ENCODE measurements at regions not wholly inside any gene's neighbourhood (a gene's known extent, or its start where the extent isn't known, plus 50 kb on each side); places are given as distances from the start of the nearest gene placed in this dataset.

DNA sequence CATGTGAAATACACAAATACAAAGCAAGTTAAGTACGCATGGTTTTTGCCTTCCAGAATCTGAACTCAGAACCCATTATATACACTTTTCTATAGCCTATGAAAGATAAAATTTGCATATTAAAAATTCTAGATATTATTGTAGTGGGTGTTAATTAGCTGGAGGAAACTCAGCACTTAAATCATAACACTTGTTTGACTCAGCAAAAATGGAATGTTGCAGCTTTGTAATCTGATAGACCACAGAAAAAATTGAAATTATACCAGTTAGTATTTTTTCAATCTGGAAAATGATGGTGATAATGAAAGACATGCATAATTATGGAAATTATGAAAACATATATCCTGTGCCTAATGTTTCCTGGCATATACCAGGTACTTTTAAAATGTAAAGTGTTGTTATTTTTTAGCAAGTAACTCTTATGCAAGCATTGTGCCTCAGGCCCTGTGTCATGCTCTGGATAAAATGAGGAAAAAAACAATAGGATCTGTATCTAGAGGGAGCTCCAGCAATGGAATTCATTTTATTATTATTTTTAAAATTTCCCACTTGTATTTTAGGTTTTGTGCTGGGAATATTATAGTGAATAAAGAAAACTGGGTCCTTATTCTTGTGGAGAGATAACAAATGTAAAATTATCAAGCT lies 490.4 kb upstream of the SEMA3A start:
- no peak for DNase-seq (ENCODE audit: low read depth in 2 of 2)

- DNase-seq (ENCODE audit: low read depth in 2 of 2) = no peak
Measured at GRCh38 chr7:84682543-84682942, 488.0 kb upstream of the SEMA3A start.

GRCh38 chr7:84678841-84679240 lies 484.3 kb upstream of the SEMA3A start:
- DNase-seq (ENCODE audit: low read depth in 2 of 2) = no peak

DNA sequence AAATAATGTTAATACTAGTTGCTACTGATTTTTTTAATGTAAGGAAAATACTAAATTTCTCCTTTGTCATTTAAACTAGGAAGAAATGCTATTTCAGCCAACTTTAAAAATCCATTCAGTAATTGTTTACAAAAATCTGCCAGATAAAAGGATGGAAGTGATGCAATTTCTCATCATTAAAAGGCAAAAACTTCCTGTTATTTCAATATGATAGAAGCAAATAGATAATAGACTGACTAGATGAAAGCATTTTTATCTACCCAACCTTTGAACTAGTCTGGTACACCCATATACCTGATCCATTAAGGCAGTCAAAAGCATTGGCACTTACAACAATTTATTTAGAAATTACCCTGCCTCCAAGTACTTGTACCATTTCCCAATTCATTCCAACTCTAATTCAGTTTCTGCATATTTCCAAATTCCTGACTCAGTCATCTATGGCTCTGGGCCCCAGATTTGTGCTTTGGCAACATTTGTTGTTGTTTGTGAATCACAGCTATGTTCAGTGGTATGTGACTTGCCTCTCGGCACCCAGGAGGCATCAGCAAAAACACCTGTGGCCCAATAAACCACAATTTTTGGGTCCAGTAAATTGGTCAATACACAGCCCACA lies 482.6 kb upstream of the SEMA3A start:
- DNase-seq (ENCODE audit: low read depth in 2 of 2) = no peak

- peak; percentile 83 to 88 for DNase-seq (ENCODE audit: low read depth in 2 of 2)
Measured at GRCh38 chr7:84675633-84676034, 481.0 kb upstream of the SEMA3A start.

- DNase-seq (ENCODE audit: low read depth in 2 of 2) = peak; percentile 60 to 81
Measured at GRCh38 chr7:84674236-84674913, 479.8 kb upstream of the SEMA3A start.

DNA sequence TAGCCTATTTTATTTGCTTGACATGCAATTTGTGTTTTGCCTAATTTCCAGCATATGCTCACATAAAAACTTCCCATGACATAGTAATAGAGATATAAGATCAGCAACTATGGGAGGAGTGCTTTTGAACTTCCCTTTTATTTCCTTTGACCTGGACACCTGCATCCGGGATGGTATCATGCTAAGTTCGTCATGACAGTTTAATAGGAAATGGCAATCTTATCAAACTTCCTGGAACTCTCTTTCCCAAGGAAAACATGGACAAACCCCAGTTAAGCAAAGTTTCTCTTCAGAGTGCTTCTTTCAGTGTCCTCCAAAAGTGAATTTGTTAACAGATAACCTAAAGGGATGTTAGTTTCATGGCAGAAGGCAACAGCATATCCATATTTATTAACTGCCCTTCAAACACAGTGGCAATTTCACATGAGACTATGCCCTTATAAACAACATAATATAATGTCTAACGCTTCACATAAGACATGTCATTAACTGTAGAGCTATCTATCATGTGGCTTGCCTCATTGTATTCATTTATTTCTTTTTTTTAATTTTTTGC lies 474.7 kb upstream of the SEMA3A start:
- DNase-seq (ENCODE audit: low read depth in 2 of 2) = peak; percentile 89 to 95

GRCh38 chr7:84668116-84668515 lies 473.5 kb upstream of the SEMA3A start:
- no peak for DNase-seq (ENCODE audit: low read depth in 2 of 2)

DNA sequence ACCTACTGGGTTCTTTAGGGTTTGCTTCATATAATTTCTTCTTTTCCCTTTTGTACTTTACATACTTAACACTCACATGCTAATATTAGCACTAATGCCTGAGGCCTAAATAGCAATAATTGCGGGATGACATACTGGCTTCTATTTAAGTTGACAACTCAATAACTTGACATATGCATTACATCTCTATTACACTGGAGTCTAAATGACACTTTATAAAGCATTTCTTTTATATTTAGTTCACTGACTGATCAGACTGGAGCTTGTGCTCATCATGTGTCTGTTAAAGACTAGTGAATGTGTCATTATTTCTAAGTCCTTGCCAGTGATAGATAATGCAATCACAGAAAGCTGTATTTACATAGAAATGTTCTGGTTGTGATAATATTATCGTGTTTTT lies 472.1 kb upstream of the SEMA3A start:
- no peak for DNase-seq (ENCODE audit: low read depth in 2 of 2)

DNA sequence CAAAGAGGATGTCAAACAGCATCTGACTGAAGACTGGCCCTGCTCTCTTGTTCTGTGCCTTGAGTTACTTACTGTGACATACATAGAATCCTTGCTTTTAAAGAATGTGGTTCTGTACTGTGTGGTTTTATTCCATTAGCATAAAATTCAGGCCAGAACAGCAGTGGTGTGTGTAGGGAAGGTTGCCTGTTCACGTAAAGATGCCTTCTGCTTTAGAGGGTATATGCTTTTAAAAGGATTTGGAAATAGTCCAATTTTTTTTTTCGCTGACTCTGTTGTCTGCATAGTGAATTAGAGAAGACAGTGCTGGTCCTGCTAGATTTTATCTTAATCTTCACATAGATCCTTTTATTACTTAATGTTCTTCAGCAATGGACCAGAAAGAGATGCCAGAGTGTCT lies 470.8 kb upstream of the SEMA3A start:
- DNase-seq (ENCODE audit: low read depth in 2 of 2) = no peak

DNA sequence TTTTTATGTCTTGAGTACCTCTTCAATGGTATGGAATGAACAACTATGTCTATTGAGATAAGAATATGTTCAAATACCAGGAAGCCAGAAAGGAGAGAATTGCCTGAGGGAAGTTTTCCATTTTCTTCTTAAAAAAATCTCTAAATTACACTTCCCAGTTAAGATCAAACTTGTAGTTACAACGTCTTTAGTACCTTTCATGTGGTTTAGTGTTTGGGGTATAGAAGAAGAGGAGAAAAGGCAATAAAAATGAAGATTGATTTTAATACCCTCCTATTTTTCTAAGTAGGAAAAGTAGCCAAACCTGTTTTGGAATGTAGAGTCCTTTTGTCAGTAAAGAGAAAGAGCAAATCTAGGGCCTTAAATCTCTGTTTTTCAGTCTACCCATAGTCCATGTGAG lies 470.0 kb upstream of the SEMA3A start:
- no peak for DNase-seq (ENCODE audit: low read depth in 2 of 2)

- DNase-seq (ENCODE audit: low read depth in 2 of 2) = no peak
Measured at GRCh38 chr7:84663224-84663623, 468.6 kb upstream of the SEMA3A start.

GRCh38 chr7:84658286-84658685 lies 463.7 kb upstream of the SEMA3A start:
- no peak for DNase-seq (ENCODE audit: low read depth in 2 of 2)

DNA sequence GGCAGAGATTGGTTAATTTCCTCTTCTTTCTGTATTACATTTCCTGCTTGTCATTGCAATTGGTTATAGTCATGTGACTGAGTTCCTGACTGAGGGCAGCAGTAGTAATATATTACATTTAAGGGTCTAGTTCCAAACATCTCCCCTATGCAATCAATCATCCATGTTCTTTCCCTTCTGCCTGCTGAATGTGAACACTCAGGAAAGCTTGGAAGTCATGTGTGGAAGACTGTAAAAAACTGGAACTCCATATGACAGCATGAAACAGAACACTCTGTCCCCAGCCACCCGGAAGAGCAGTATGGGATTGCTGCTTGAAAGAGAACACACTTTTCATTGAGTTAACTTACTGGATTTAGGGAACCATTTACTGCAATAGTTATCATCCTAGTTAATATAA lies 459.7 kb upstream of the SEMA3A start:
- no peak for DNase-seq (ENCODE audit: low read depth in 2 of 2)

DNA sequence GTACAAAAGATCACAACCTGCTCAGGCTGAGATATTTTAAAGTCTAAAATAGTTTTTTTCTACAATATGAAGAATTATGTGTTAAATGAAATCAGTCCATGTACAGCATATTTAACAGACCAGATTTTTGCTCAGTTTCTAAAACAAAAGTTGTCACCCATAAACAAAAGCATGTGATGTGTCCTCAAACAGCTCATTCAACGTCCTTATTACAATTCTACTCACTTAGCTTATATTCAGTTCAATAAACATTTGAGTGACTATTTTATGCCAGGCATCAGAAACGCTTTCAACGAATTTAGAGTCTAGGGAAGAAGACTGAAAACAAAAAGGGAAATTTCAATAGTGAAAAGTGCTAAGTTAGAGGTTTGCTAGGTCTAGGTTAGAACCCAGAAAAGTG lies 457.3 kb upstream of the SEMA3A start:
- DNase-seq (ENCODE audit: low read depth in 2 of 2) = no peak

DNA sequence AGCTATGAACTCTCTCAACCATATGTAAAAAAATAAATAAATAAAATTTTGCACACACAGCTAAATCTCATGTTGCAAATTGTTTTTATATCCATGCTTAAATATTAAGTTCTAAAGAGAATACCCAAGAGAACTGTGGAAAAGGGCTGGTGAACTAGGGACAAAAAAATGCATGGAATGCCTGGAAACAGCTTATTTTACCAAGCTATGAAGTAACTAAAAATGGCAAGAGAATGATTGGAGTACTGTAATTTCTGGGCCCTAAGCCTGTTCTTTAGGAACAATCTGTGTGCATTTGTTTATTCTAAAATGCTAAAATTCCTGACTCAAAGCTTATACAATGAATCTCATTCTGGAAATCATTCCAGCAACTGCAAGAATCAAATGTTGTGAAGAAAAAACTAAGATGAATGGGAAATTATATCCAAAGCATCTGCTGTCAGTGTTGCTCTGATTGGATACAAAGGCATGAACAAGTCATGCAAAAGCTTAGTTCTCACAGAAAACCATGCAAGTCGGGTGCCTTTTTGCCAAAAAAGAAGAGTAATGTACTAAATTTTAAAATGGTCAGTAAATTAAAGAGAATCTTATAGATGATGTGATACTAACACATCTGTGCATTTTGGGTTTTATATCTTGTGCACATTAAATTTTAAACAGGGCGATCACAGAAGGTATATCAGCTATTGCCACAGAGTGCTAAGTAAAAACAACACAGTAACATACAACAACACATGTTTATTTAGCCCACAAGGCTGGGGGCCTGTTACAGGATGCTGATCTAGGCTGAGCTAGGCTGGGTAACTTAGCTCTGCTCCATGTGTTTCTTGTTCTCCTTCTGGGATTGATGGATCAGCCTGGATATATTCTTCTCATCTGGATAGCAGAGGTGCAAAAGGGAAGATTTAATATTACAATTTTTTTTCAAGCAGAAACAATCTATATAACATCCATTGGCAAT lies 453.5 kb upstream of the SEMA3A start:
- peak; percentile 51 to 61 for DNase-seq (ENCODE audit: low read depth in 2 of 2)

DNA sequence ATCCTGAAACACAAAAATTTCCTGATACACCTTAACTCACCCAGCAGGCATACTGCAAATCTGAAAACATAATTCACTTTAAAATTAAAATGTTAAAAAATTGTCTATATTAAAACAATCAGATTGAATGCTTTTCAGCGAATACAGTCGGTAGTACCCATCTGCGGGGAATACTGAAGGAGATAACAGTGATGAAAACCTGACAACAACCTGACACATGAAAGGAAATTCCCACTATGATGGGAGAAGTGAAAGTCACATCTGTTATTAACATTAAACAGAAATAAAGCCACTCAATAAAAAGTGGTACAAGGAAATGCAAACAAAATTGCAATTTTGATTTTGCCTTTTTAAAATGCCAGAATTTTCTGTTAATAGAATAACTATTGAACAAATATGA lies 448.0 kb upstream of the SEMA3A start:
- DNase-seq (ENCODE audit: low read depth in 2 of 2) = no peak

GRCh38 chr7:84640637-84641036 lies 446.0 kb upstream of the SEMA3A start:
- DNase-seq (ENCODE audit: low read depth in 2 of 2) = no peak

- no peak for DNase-seq (ENCODE audit: low read depth in 2 of 2)
Measured at GRCh38 chr7:84638339-84638697, 443.7 kb upstream of the SEMA3A start.

DNA sequence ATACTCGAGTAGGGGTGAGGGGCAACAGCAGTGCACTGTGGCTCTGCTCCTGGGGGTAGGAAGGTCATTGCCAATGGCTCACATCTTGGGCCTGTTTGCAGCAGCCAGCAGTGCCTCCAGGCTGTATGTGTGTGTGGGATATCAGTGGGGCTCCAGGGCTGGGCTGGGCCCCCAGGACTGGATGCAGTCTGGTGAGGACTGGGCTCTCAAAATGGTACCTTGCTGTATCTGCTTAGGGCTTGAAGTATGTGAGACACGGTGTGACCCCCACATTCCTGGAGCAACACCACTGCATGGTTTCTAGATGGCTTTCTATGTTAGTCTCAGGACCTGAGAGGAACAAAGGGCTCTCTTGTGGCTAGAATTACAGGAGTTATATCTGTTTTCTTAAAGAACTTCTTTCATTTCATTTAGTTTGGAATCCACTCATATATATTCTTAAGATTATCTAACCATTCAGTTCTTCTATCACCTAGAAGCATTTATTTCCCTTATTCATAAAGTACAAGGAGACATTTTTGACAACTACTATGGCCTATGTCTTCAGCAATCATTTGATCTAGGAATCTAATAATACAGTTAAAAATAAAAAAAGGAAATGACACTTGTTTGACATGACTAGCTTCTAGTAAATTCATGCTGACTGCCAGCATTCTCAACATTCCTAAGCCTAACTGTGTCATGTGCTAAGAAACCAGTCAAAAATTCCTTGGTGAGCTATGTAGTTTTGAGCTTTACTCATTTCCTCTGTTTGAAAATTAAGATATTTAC lies 443.2 kb upstream of the SEMA3A start:
- peak; percentile 79 to 91 for DNase-seq (ENCODE audit: low read depth in 2 of 2)

DNA sequence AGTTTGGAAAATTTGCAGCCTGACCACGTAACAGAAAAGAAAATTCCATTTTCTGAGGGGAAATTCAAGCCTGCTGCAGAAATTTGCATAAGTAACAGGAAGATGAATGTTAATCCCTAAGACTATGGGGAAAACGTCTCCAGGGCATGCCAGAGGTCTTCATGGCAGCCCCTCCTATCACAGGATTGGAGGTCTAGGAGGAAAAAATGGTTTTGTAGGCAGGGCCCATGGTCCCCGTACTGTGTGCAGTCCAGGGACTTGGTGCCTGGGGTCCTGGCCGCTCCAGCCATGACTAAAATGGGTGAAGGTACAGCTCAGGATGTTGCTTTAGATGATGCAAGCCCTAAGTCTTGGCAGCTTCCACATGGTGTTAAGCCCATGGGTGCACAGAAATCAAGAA lies 437.3 kb upstream of the SEMA3A start:
- DNase-seq (ENCODE audit: low read depth in 2 of 2) = no peak
